ENCODE measurements at regions not wholly inside any gene's neighbourhood (a gene's known extent, or its start where the extent isn't known, plus 50 kb on each side); places are given as distances from the start of the nearest gene placed in this dataset.

DNA sequence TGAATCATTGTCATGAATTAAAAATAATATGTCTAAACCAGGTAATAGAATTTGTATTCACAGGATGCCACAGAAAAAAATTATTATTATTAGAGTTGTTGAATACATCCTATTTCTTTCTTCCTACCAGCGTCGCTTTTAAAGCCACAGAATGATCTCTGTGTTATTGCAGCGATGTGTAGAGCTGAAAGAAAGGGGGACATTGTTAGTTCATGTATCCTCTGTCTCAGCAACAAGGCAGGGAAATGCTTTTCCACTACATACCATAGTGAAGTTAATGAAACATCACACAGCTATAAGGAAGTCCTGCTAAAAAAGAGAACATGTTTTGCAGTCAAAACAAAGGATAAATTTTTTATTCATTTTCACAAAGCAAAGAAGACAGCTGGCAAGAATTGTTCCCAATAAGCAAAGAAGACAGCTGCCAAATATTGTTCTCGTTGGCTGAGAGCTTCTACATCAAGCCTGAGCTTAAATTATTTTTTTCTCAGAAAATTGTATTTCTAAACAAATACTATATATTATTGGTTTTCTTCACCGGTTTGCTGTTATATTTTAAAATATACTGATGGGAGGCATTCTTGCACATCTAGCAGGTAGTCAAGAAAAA lies 1234.4 kb downstream of the SUCLG1 start:
- TF ChIP-seq, protein P1, sequence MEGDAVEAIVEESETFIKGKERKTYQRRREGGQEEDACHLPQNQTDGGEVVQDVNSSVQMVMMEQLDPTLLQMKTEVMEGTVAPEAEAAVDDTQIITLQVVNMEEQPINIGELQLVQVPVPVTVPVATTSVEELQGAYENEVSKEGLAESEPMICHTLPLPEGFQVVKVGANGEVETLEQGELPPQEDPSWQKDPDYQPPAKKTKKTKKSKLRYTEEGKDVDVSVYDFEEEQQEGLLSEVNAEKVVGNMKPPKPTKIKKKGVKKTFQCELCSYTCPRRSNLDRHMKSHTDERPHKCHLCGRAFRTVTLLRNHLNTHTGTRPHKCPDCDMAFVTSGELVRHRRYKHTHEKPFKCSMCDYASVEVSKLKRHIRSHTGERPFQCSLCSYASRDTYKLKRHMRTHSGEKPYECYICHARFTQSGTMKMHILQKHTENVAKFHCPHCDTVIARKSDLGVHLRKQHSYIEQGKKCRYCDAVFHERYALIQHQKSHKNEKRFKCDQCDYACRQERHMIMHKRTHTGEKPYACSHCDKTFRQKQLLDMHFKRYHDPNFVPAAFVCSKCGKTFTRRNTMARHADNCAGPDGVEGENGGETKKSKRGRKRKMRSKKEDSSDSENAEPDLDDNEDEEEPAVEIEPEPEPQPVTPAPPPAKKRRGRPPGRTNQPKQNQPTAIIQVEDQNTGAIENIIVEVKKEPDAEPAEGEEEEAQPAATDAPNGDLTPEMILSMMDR (conservative IDR thresholded peaks at IDR 0.05; ENCODE audit: low read depth, low read length) = no peak
- no peak for TF ChIP-seq EZH2 (IDR thresholded peaks at IDR 0.05; ENCODE audit: borderline replicate concordance, low read depth, low read length, poor library complexity, severe bottlenecking)

All from A673 (cell line).